Peyer's patch (tissue), 4 donors: ENCODE measurements at regions not wholly inside any gene's neighbourhood (a gene's known extent, or its start where the extent isn't known, plus 50 kb on each side); places are given as distances from the start of the nearest gene placed in this dataset.
"Not testable (repeated sequence)": the region's sequence is repeated elsewhere in the genome, so short reads cannot be mapped to it uniquely, and the experiment has no call there.

Experiments
- DNase-seq, 3 donors: peaks; one replicate each; pipeline ENCODE4 v3.0.0-alpha.2; 2017 to 2019
- H3K27ac ChIP-seq, 4 donors: fragments of 200-600 bp; sonication (generic); one replicate each; pipeline ENCODE4 v1.5.1; 2016 to 2019
- H3K27me3 ChIP-seq, 2 donors: fragments of 200-600 bp; sonication (generic); one replicate each; pipeline ENCODE4 v1.5.1; 2019
- H3K36me3 ChIP-seq, 3 donors: fragments of 200-600 bp; sonication (generic); one replicate each; pipeline ENCODE4 v1.5.1; 2016 to 2019
- H3K4me1 ChIP-seq, 4 donors: fragments of 200-600 bp; sonication (generic); one replicate each; pipeline ENCODE4 v1.5.1; 2016 to 2019
- H3K4me3 ChIP-seq, 4 donors: fragments of 200-600 bp; sonication (generic); 1 replicate in 3 of 4; 2 replicates in 1 of 4; pipeline ENCODE4 v1.5.1; 2016 to 2019; ENCODE audit warnings: mild to moderate bottlenecking in 1 of 4
- H3K9me3 ChIP-seq, 4 donors: fragments of 200-600 bp; sonication (generic); one replicate each; pipeline ENCODE4 v1.5.1; 2016 to 2019; ENCODE audit warnings: mild to moderate bottlenecking in 1 of 4

- H3K4me1 ChIP-seq, H3K4me3 ChIP-seq, H3K27me3 ChIP-seq, H3K9me3 ChIP-seq, DNase-seq, H3K36me3 ChIP-seq, H3K27ac ChIP-seq: not testable (repeated sequence)
Observed at GRCh38 chr1:120465900-120466299, 51.1 kb downstream of the NBPF8 start.

GRCh38 chr1:120477663-120478062 lies 62.8 kb downstream of the NBPF8 start:
- not testable (repeated sequence) for H3K27ac ChIP-seq, H3K9me3 ChIP-seq, DNase-seq, H3K27me3 ChIP-seq, H3K4me1 ChIP-seq, H3K4me3 ChIP-seq
- peaks cover 0 to 12% (median 0%) of the 10 kb centered on the region in 3 donors for H3K36me3 ChIP-seq

- DNase-seq, H3K9me3 ChIP-seq, H3K27ac ChIP-seq, H3K27me3 ChIP-seq, H3K4me3 ChIP-seq, H3K4me1 ChIP-seq: not testable (repeated sequence)
- peaks cover 0 to 12% (median 0%) of the 10 kb centered on the region in 3 donors for H3K36me3 ChIP-seq
Observed at GRCh38 chr1:120478400-120478799, 63.6 kb downstream of the NBPF8 start.

GRCh38 chr1:120487542-120487941 lies 72.7 kb downstream of the NBPF8 start:
- H3K27ac ChIP-seq, H3K27me3 ChIP-seq, DNase-seq, H3K4me3 ChIP-seq, H3K9me3 ChIP-seq, H3K4me1 ChIP-seq: not testable (repeated sequence)
- peaks cover 0 to 23% (median 0%) of the 10 kb centered on the region in 3 donors for H3K36me3 ChIP-seq

DNA sequence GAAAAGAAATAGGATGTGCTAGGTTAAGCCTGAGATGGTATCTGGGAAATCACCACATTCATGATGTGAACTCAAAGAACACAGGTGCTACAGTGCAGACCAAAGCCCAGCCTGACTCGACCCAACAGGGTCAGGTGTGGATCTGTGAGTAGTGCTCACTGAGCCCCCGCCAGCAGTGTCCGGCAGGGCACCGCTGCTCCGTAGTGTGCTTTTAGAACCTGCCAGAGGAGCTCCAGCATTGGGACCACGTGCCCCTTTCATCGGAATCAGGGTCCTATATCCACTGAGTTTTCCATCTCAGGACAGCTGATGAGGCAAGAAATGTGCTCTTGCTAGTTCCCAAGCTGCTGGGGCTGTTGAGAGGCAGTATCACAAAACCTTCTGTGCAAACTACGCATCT lies 74.4 kb downstream of the NBPF8 start:
- not testable (repeated sequence) for H3K27me3 ChIP-seq, DNase-seq, H3K4me3 ChIP-seq, H3K9me3 ChIP-seq, H3K27ac ChIP-seq, H3K4me1 ChIP-seq
- peaks cover 0 to 26% (median 0%) of the 10 kb centered on the region in 3 donors for H3K36me3 ChIP-seq

DNA sequence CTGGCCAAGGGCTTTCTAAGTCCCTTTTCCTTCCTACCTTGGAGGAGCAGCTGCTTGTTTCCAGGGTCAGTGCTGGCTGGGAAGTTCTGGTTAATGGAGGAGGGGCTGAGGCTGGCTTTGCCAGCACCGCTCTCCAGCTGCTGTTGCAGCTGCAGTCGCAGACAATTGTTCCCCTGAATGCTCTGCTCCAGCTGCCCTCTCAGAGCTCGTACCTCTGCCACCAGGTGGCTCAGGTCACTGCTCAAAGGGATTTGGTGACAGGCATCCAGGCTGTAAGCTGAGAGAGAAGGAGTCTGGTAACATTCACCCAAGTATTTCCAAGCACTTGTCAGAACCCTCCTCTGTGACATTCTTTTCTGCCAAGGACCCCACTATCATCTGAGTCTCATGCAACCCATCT lies 82.3 kb downstream of the NBPF8 start:
- not testable (repeated sequence) for H3K27ac ChIP-seq, DNase-seq, H3K4me1 ChIP-seq, H3K36me3 ChIP-seq, H3K9me3 ChIP-seq, H3K4me3 ChIP-seq, H3K27me3 ChIP-seq

GRCh38 chr1:120503284-120503683 lies 88.4 kb downstream of the NBPF8 start:
- H3K4me3 ChIP-seq, H3K4me1 ChIP-seq, H3K27ac ChIP-seq, DNase-seq, H3K27me3 ChIP-seq, H3K9me3 ChIP-seq, H3K36me3 ChIP-seq: not testable (repeated sequence)

DNA sequence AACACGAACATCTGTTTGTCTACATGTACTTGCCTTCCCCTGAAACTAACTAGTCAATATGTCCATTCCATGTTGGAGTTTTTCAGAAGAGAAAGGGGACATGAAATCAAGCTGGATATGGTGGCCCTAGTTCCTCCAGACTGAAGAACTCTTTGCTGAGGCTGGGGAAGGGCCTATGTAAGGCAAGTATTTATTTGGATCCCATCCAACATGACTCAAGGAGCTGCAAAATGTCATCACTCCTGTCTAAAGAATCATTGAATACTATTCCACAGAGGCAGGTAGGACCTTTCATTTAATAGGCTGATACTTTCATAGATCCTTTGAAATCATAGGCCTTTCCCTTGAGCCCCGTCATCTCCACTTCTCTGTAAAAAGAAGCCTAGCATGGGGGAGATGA lies 91.5 kb downstream of the NBPF8 start:
- not testable (repeated sequence) for H3K36me3 ChIP-seq, H3K4me3 ChIP-seq, H3K27me3 ChIP-seq, H3K9me3 ChIP-seq, DNase-seq, H3K4me1 ChIP-seq, H3K27ac ChIP-seq

- H3K27me3 ChIP-seq, H3K9me3 ChIP-seq, H3K4me3 ChIP-seq, H3K4me1 ChIP-seq, DNase-seq, H3K27ac ChIP-seq: not testable (repeated sequence)
- H3K36me3 ChIP-seq, result peaks cover 0 to 16% (median 0%) of the 10 kb centered on the region in 3 donors
Observed at GRCh38 chr1:120508351-120508750, 93.5 kb downstream of the NBPF8 start.

- not testable (repeated sequence) for H3K4me3 ChIP-seq, H3K27me3 ChIP-seq, DNase-seq, H3K4me1 ChIP-seq, H3K27ac ChIP-seq, H3K9me3 ChIP-seq
- peaks cover 0 to 11% (median 0%) of the 10 kb centered on the region in 3 donors for H3K36me3 ChIP-seq
Observed at GRCh38 chr1:120509258-120509657, 94.4 kb downstream of the NBPF8 start.

DNA sequence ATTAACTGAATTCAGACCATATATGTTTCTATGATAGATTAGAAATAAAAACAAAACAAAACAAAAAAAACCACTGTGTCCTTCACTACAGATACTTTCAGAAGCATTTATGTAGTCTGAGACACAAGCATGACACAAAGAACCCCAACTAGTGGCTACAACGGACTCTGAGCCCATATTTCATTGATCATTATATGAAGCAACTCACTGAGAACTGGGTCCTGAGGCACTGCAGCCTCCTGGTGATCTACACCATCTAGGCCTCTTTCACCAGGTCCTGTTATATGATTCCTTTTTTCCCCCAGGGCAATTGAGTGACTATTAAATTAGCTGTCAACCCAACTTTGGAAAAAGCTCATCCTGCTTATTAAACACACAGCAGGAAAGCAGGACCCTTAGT lies 98.3 kb downstream of the NBPF8 start:
- H3K27me3 ChIP-seq, DNase-seq, H3K4me3 ChIP-seq, H3K27ac ChIP-seq, H3K4me1 ChIP-seq, H3K9me3 ChIP-seq: not testable (repeated sequence)
- peaks cover 0 to 11% (median 0%) of the 10 kb centered on the region in 3 donors for H3K36me3 ChIP-seq

GRCh38 chr1:120513531-120513930 lies 98.7 kb downstream of the NBPF8 start:
- not testable (repeated sequence) for H3K27ac ChIP-seq, H3K9me3 ChIP-seq, H3K4me1 ChIP-seq, DNase-seq, H3K4me3 ChIP-seq, H3K27me3 ChIP-seq
- H3K36me3 ChIP-seq, result peaks cover 0 to 11% (median 0%) of the 10 kb centered on the region in 3 donors

DNA sequence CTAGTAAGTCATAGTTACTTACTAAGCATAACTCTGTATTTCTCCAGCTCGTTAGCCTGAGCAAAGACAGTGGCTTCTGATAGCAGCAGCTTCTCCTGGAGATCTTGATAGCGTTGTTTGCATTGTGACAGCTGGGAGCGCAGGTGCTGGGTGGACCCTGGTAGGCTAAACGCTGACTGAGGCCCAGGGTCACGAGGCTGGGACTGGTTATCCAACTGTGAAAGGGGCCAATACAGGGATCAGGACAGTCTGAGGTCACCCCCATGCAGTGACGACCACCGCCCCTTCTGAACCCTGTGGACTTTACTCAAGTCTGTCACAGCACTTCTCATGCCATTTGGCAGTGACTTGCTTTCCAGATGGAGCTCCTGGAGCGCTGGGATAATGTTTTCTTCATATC lies 104.4 kb downstream of the NBPF8 start:
- H3K27me3 ChIP-seq, H3K4me3 ChIP-seq, H3K27ac ChIP-seq, DNase-seq, H3K9me3 ChIP-seq, H3K4me1 ChIP-seq, H3K36me3 ChIP-seq: not testable (repeated sequence)

DNA sequence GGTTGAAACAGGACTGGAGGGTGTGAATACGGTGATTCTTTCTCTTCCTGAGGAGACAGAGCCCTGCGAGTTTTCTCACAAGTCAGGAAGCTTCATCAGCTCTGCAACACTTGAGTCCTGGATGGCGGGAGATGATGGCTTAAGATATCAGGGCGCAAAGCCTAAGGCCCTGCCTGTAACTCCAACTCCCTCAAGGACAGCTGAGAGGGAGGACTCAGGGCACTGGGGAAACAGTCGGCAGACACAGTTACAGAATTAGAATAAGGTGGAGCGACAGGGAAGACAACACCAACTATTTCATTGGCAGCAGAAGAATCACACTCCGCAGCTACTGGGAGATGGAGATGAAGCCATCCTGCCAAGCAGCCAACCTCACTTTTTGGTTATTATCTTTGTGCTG lies 109.6 kb downstream of the NBPF8 start:
- H3K36me3 ChIP-seq, H3K9me3 ChIP-seq, H3K4me3 ChIP-seq, H3K27me3 ChIP-seq, DNase-seq, H3K27ac ChIP-seq, H3K4me1 ChIP-seq: not testable (repeated sequence)

DNA sequence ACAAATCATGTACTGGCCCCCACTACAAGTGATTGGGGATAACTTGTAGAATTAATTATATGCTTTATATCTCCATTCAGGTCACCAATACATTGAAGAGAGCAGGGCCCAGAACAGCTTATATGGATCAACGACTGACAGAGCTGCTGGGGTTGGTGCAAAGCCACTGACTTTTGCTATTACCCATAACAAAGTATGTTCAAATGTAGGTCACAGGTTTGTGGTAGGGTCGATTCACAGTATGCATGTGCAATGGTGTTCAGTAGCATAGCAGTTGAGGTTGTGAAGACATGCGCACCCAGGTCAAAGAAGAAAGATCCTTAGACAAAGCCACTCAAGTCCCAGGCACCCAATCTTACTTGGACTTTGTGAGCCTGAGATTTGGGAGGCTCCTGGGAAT lies 110.6 kb downstream of the NBPF8 start:
- H3K9me3 ChIP-seq, DNase-seq, H3K27ac ChIP-seq, H3K4me1 ChIP-seq, H3K4me3 ChIP-seq, H3K27me3 ChIP-seq, H3K36me3 ChIP-seq: not testable (repeated sequence)

DNA sequence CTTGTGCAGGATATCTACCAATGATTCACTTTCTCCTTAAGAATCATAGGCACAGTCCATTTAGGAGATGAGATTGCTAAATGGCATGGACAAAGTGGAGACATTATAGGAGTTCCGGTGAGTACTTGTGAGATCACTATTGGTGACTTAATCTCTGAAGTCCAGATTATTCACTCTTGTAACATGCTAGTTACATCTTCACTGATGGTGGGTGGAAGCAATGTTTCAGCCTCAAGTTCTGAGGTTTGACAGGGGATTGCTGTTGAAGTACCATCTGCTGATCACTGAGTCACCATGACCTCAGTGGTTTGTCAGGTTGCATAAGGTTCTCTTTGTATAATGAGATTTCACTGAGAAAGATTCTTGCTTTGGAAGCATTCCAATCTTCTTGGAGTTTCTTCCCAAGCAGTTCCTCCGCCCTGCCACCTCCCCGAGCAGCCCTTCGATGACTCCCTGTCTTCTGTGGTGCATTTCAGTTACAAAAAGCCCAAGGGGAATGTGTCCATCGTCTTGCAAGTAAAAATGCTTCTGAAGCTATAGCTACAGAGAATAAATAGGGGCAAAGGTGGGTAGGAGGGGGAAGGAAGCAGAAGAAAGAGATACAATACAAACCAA lies 114.7 kb downstream of the NBPF8 start:
- H3K4me3 ChIP-seq, H3K4me1 ChIP-seq, H3K27me3 ChIP-seq, H3K9me3 ChIP-seq, H3K27ac ChIP-seq, H3K36me3 ChIP-seq, DNase-seq: not testable (repeated sequence)
